ENCODE measurements at regions not wholly inside any gene's neighbourhood (a gene's known extent, or its start where the extent isn't known, plus 50 kb on each side); places are given as distances from the start of the nearest gene placed in this dataset.
"Not testable (repeated sequence)": the region's sequence is repeated elsewhere in the genome, so short reads cannot be mapped to it uniquely, and the experiment has no call there.

- DNase-seq: no peak
Measured at GRCh38 chr11:37370817-37371216, 772.8 kb upstream of the RAG2 start.

GRCh38 chr11:37364246-37364839 is 766.3 kb upstream of the RAG2 start:
- no peak for DNase-seq

- no peak for DNase-seq
Measured at GRCh38 chr11:37353192-37353591, 755.2 kb upstream of the RAG2 start.

GRCh38 chr11:37352485-37352884 is 754.4 kb upstream of the RAG2 start:
- DNase-seq: no peak

- DNase-seq: no peak
Measured at GRCh38 chr11:37343290-37343689, 745.3 kb upstream of the RAG2 start.

- DNase-seq: no peak
Measured at GRCh38 chr11:37336401-37336800, 738.4 kb upstream of the RAG2 start.

- DNase-seq: no peak
Measured at GRCh38 chr11:37333345-37333744, 735.3 kb upstream of the RAG2 start.

- no peak for DNase-seq
Measured at GRCh38 chr11:37323843-37324242, 725.8 kb upstream of the RAG2 start.

GRCh38 chr11:37322333-37323194 is 724.5 kb upstream of the RAG2 start:
- DNase-seq: no peak

- no peak for DNase-seq
Measured at GRCh38 chr11:37320921-37321320, 722.9 kb upstream of the RAG2 start.

- DNase-seq: no peak
Measured at GRCh38 chr11:37317803-37318202, 719.8 kb upstream of the RAG2 start.

- DNase-seq: no peak
Measured at GRCh38 chr11:37313266-37313665, 715.2 kb upstream of the RAG2 start.

- no peak for DNase-seq
Measured at GRCh38 chr11:37306563-37306962, 708.5 kb upstream of the RAG2 start.

GRCh38 chr11:37301405-37301804 is 703.4 kb upstream of the RAG2 start:
- DNase-seq: not testable (repeated sequence)

GRCh38 chr11:37298173-37298572 is 700.1 kb upstream of the RAG2 start:
- DNase-seq: no peak

GRCh38 chr11:37286890-37287289 is 688.9 kb upstream of the RAG2 start:
- no peak for DNase-seq

GRCh38 chr11:37282367-37282766 is 684.3 kb upstream of the RAG2 start:
- no peak for DNase-seq

- DNase-seq: no peak
Measured at GRCh38 chr11:37280200-37280599, 682.2 kb upstream of the RAG2 start.

GRCh38 chr11:37277896-37278465 is 679.9 kb upstream of the RAG2 start:
- no peak for DNase-seq

GRCh38 chr11:37264783-37265182 is 666.7 kb upstream of the RAG2 start:
- DNase-seq: no peak

- DNase-seq: no peak
Measured at GRCh38 chr11:37264060-37264459, 666.0 kb upstream of the RAG2 start.

- DNase-seq: not testable (repeated sequence)
Measured at GRCh38 chr11:37263467-37263866, 665.4 kb upstream of the RAG2 start.

GRCh38 chr11:37259734-37260133 is 661.7 kb upstream of the RAG2 start:
- no peak for DNase-seq

- no peak for DNase-seq
Measured at GRCh38 chr11:37248145-37248544, 650.1 kb upstream of the RAG2 start.
